ENCODE measurements at regions not wholly inside any gene's neighbourhood (a gene's known extent, or its start where the extent isn't known, plus 50 kb on each side); places are given as distances from the start of the nearest gene placed in this dataset.

DNA sequence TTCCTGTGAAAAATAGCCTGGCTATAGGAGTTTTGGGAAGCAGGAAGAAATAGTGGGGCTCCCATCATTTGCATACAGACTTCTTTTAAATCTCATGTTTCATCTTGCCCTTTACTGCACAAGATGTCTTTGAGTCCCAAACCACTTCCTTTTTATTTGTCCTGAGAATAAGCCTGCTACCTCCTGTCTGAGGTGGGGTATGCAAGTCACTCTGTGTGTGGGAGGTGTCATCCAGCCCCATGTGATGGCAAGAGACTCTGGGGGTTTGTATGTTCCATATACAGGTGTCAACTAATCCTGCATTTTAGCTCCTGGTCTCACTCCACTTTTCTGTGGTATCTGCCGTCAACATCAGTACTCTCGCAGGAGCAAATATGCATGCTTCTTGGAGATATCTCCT lies 102.0 kb downstream of the OTOL1 start:
- Histone ChIP-seq H3K4me3 (ENCODE audit: low read depth, low read length) (no peak overlapping the region), H3K27me3 (ENCODE audit: control insufficient read depth, insufficient read depth, low read length) (no peaks in the 10 kb centered on the region), H2AFZ (no peak overlapping the region), H3K9ac (no peak overlapping the region), H3K9me3 (ENCODE audit: control insufficient read depth, low read length) (no peaks in the 10 kb centered on the region), H3K36me3 (ENCODE audit: control insufficient read depth, insufficient read depth, low read length) (no peaks in the 10 kb centered on the region), H3K79me2 (no peaks in the 10 kb centered on the region), H3K4me2 (ENCODE audit: low read length) (no peak overlapping the region), H3K4me1 (no peaks in the 10 kb centered on the region), H3K27ac (no peak overlapping the region)
- TF ChIP-seq, protein P1, sequence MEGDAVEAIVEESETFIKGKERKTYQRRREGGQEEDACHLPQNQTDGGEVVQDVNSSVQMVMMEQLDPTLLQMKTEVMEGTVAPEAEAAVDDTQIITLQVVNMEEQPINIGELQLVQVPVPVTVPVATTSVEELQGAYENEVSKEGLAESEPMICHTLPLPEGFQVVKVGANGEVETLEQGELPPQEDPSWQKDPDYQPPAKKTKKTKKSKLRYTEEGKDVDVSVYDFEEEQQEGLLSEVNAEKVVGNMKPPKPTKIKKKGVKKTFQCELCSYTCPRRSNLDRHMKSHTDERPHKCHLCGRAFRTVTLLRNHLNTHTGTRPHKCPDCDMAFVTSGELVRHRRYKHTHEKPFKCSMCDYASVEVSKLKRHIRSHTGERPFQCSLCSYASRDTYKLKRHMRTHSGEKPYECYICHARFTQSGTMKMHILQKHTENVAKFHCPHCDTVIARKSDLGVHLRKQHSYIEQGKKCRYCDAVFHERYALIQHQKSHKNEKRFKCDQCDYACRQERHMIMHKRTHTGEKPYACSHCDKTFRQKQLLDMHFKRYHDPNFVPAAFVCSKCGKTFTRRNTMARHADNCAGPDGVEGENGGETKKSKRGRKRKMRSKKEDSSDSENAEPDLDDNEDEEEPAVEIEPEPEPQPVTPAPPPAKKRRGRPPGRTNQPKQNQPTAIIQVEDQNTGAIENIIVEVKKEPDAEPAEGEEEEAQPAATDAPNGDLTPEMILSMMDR (IDR thresholded peaks at IDR 0.05): no peak

- no peaks in the 10 kb centered on the region for H3K36me3 ChIP-seq (ENCODE audit: control insufficient read depth, insufficient read depth, low read length)
- no peaks in the 10 kb centered on the region for H3K4me1 ChIP-seq
- no peaks in the 10 kb centered on the region for H3K27me3 ChIP-seq (ENCODE audit: control insufficient read depth, insufficient read depth, low read length)
- H3K9me3 ChIP-seq (ENCODE audit: control insufficient read depth, low read length): no peaks in the 10 kb centered on the region
- TF ChIP-seq, protein P1 (IDR thresholded peaks at IDR 0.05): no peak
- H3K79me2 ChIP-seq: no peaks in the 10 kb centered on the region
- H3K4me2 ChIP-seq (ENCODE audit: low read length): no peak overlapping the region
- H3K9ac ChIP-seq: no peak overlapping the region
- H2AFZ ChIP-seq: no peak overlapping the region
- no peak overlapping the region for H3K27ac ChIP-seq
- H3K4me3 ChIP-seq (ENCODE audit: low read depth, low read length): no peak overlapping the region
Observed at GRCh38 chr3:161599697-161600096, 103.1 kb downstream of the OTOL1 start.

- Histone ChIP-seq H3K27me3 (ENCODE audit: control insufficient read depth, insufficient read depth, low read length) (no peaks in the 10 kb centered on the region), H3K4me2 (ENCODE audit: low read length) (no peak overlapping the region), H3K4me3 (ENCODE audit: low read depth, low read length) (no peak overlapping the region), H3K9ac (no peak overlapping the region), H3K4me1 (no peaks in the 10 kb centered on the region), H2AFZ (no peak overlapping the region), H3K27ac (no peak overlapping the region), H3K9me3 (ENCODE audit: control insufficient read depth, low read length) (no peaks in the 10 kb centered on the region), H3K79me2 (no peaks in the 10 kb centered on the region), H3K36me3 (ENCODE audit: control insufficient read depth, insufficient read depth, low read length) (no peaks in the 10 kb centered on the region)
- TF ChIP-seq, protein P1 (IDR thresholded peaks at IDR 0.05): no peak
Observed at GRCh38 chr3:161600173-161600572, 103.6 kb downstream of the OTOL1 start.

DNA sequence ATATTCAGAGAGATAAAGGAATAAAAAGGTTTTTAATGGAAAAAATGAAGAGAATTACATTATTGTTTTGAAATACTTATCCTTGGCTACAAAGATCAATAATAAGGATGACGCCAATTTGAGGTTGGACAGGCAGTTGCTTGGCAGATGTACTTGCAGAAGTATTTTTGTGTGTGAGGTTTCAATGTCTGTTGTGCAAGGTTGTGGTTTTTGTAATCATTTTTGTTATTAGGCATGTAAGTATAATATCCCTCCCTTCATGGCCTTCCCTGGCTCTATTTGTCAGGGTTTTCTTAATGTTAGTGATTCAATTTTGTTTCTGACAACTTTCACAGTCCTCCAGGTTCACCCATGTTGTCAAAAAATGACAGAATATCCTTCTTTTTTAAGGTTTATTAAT lies 105.9 kb downstream of the OTOL1 start:
- H3K9ac ChIP-seq: no peak overlapping the region
- H3K4me1 ChIP-seq: no peaks in the 10 kb centered on the region
- no peak overlapping the region for H3K27ac ChIP-seq
- no peak overlapping the region for H2AFZ ChIP-seq
- TF ChIP-seq, protein P1 (IDR thresholded peaks at IDR 0.05): no peak
- no peak overlapping the region for H3K4me2 ChIP-seq (ENCODE audit: low read length)
- H3K79me2 ChIP-seq: no peaks in the 10 kb centered on the region
- H3K36me3 ChIP-seq (ENCODE audit: control insufficient read depth, insufficient read depth, low read length): no peaks in the 10 kb centered on the region
- no peaks in the 10 kb centered on the region for H3K9me3 ChIP-seq (ENCODE audit: control insufficient read depth, low read length)
- no peak overlapping the region for H3K4me3 ChIP-seq (ENCODE audit: low read depth, low read length)
- H3K27me3 ChIP-seq (ENCODE audit: control insufficient read depth, insufficient read depth, low read length): no peaks in the 10 kb centered on the region

GRCh38 chr3:161602918-161603317 lies 106.3 kb downstream of the OTOL1 start:
- Histone ChIP-seq H3K27ac (no peak overlapping the region), H3K4me2 (ENCODE audit: low read length) (no peak overlapping the region), H3K9ac (no peak overlapping the region), H3K27me3 (ENCODE audit: control insufficient read depth, insufficient read depth, low read length) (no peaks in the 10 kb centered on the region), H3K79me2 (no peaks in the 10 kb centered on the region), H2AFZ (no peak overlapping the region), H3K4me3 (ENCODE audit: low read depth, low read length) (no peak overlapping the region), H3K36me3 (ENCODE audit: control insufficient read depth, insufficient read depth, low read length) (no peaks in the 10 kb centered on the region), H3K9me3 (ENCODE audit: control insufficient read depth, low read length) (no peaks in the 10 kb centered on the region), H3K4me1 (no peaks in the 10 kb centered on the region)
- TF ChIP-seq, protein P1 (IDR thresholded peaks at IDR 0.05): no peak

Measured in parathyroid adenoma (tissue), 2 donors.